AG09319 (cell line): ENCODE measurements at regions not wholly inside any gene's neighbourhood (a gene's known extent, or its start where the extent isn't known, plus 50 kb on each side); places are given as distances from the start of the nearest gene placed in this dataset.

Source experiments
- DNase-seq: peaks from one replicate; pipeline ENCODE4 v3.0.0-alpha.2; 2010; ENCODE audit warnings: low read depth; ENCODE audit errors: extremely low read depth
- CTCF ChIP-seq: IDR thresholded peaks from 2 replicates; pipeline ENCODE4 v1.5.1; 2011; ENCODE audit warnings: low read depth, mild to moderate bottlenecking, inconsistent platforms, low read length, moderate library complexity

GRCh38 chr11:112355726-112356125 lies 95.1 kb upstream of the PLET1 start:
- no peak for DNase-seq
- peak; percentile 23 for TF ChIP-seq CTCF

- TF ChIP-seq CTCF: no peak
- DNase-seq: no peak
Observed at GRCh38 chr11:112357488-112357887, 96.8 kb upstream of the PLET1 start.

- no peak for TF ChIP-seq CTCF
- DNase-seq: no peak
Observed at GRCh38 chr11:112361396-112361795, 100.7 kb upstream of the PLET1 start.

GRCh38 chr11:112363527-112363926 lies 102.9 kb upstream of the PLET1 start:
- peak; percentile 14 for DNase-seq
- no peak for TF ChIP-seq CTCF

- DNase-seq: peak; percentile 58
- no peak for TF ChIP-seq CTCF
Observed at GRCh38 chr11:112364962-112365481, 104.4 kb upstream of the PLET1 start.

- DNase-seq: no peak
- no peak for TF ChIP-seq CTCF
Observed at GRCh38 chr11:112366012-112366411, 105.4 kb upstream of the PLET1 start.

GRCh38 chr11:112366777-112367176 lies 106.1 kb upstream of the PLET1 start:
- DNase-seq: peak; percentile 7

More at GRCh38 chr11:112366777-112367176, 106.1 kb upstream of the PLET1 start:
- TF ChIP-seq CTCF: no peak
